ENCODE measurements at regions not wholly inside any gene's neighbourhood (a gene's known extent, or its start where the extent isn't known, plus 50 kb on each side); places are given as distances from the start of the nearest gene placed in this dataset.

DNA sequence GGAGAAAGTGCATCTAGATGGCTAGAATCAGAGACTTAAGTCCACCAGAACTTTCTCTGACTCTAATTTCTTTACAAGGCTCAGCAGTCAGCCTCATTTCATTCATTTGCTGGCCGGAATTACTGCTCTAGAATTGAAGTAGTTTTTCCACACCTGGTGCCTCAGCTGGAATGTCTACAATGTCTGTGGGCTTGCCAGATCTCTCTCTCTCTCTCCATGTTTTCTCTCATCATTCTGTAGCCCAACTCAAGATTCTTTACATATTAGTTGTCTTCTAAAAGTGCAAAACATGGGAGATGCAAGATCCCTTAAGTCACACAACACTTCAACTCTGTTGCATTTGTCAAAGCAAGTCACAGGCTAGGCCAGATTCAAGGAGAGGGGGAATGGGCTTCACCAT lies 103.9 kb upstream of the TAF11L2 start:
- no peaks in the 10 kb centered on the region for H3K27me3 ChIP-seq (ENCODE audit: control insufficient read depth, insufficient read depth, low read length)
- DNase-seq (ENCODE audit: low read depth): no peak
- H3K4me3 ChIP-seq (ENCODE audit: low read depth, low read length): no peak overlapping the region
- ChIA-PET CTCF (no interaction called here), POLR2A (no interaction called here)
- TF ChIP-seq, protein P1, sequence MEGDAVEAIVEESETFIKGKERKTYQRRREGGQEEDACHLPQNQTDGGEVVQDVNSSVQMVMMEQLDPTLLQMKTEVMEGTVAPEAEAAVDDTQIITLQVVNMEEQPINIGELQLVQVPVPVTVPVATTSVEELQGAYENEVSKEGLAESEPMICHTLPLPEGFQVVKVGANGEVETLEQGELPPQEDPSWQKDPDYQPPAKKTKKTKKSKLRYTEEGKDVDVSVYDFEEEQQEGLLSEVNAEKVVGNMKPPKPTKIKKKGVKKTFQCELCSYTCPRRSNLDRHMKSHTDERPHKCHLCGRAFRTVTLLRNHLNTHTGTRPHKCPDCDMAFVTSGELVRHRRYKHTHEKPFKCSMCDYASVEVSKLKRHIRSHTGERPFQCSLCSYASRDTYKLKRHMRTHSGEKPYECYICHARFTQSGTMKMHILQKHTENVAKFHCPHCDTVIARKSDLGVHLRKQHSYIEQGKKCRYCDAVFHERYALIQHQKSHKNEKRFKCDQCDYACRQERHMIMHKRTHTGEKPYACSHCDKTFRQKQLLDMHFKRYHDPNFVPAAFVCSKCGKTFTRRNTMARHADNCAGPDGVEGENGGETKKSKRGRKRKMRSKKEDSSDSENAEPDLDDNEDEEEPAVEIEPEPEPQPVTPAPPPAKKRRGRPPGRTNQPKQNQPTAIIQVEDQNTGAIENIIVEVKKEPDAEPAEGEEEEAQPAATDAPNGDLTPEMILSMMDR (IDR thresholded peaks at IDR 0.05; ENCODE audit: insufficient read depth, low read depth, low read length): no peak
- H3K36me3 ChIP-seq (ENCODE audit: control insufficient read depth, insufficient read depth, low read length): no peaks in the 10 kb centered on the region

DNA sequence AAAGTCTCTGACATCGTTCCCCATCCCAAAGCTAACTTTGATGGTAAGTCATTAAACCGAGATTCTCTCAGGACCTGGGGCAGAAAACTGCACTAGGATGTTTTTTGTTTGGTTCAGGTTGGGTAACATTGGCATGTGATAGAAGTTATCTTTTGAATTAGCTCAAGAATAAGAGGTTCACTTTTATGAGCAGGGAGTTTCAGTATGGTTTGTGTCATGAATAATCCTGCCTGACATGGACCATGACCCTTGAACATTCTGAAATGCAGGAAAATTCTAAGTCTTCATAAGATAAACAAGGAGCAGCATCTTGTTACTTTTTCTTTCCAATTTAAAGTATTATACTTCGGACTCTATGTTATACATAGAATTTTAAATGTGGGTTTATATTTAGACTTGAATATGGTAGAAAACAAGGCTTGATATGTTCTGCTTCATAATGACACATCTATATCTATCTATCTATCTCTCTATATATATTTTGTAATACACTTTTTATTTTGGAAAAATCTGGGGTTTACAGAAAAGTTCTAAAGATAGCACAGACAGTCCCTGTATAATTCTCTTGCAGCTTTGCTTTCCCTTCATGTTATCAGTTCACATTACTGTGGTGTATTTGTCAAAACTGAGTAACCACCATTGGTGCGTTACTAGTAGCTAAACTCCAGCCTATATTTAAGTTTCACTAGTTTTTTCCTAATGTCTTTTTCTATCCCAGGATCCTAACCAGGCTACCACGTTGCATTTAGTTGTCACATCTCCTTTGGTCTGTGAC lies 102.7 kb upstream of the TAF11L2 start:
- Histone ChIP-seq H3K36me3 (ENCODE audit: control insufficient read depth, insufficient read depth, low read length) (no peaks in the 10 kb centered on the region), H3K4me3 (ENCODE audit: low read depth, low read length) (no peak overlapping the region), H3K27me3 (ENCODE audit: control insufficient read depth, insufficient read depth, low read length) (peaks cover 2% of the 10 kb centered on the region; the same call in 1 of the 2 replicates)
- ChIA-PET POLR2A (no interaction called here), CTCF (interaction anchor here (0.8 to 1.8 kb wide), 4 partner anchors 8 to 179 kb away, joined by 3 to 4 read pairs (median 4); no protein-coding TSS in a partner anchor)
- no peak for DNase-seq (ENCODE audit: low read depth)
- TF ChIP-seq, protein P1 (IDR thresholded peaks at IDR 0.05; ENCODE audit: insufficient read depth, low read depth, low read length): no peak

DNA sequence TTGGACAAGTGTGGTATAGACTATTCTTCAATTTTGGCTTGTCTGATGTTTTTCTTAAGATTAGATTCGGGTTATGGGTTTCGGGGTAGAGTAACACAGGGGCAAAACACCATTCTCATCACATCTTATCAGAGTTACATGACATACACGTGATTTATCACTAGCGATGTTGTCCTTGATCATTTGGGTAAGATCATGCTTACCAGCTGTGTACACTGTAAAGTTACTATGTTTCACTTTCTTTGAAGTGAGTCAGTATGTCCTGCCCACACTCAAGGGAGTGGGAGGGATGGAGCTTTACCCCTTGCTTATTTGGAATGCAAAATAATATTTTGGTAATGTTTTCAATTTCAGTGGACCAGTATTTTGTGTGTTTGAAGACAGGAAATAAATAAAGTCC lies 101.8 kb upstream of the TAF11L2 start:
- Histone ChIP-seq H3K27me3 (ENCODE audit: control insufficient read depth, insufficient read depth, low read length) (peaks cover 9% of the 10 kb centered on the region), H3K36me3 (ENCODE audit: control insufficient read depth, insufficient read depth, low read length) (no peaks in the 10 kb centered on the region), H3K4me3 (ENCODE audit: low read depth, low read length) (no peak overlapping the region)
- TF ChIP-seq, protein P1 (IDR thresholded peaks at IDR 0.05; ENCODE audit: insufficient read depth, low read depth, low read length): no peak
- POLR2A ChIA-PET: no interaction called here
- CTCF ChIA-PET: interaction anchor here (1.5 to 1.8 kb wide), 2 partner anchors 16 to 180 kb away, joined by 3 to 4 read pairs; no protein-coding TSS in a partner anchor
- DNase-seq (ENCODE audit: low read depth): no peak

DNA sequence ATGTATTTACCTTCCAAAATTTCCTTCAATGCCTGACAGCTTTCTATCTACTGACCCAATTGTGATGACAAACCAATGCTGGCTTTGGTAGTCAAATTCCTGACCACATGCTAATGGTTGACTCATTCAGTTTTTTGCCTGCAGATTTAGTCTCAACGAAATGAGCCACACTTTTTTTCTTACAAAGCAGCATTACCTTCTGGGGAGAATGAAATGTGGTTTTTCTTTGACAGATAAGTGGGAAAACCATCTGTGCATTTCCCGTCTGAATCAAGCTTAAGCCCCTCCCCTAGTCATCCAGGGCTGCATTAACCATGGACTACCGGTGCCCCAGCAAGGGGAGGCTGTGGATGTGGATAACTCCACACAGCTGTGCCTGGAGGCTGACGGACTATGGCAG lies 99.6 kb upstream of the TAF11L2 start:
- ChIA-PET CTCF (no interaction called here), POLR2A (no interaction called here)
- Histone ChIP-seq H3K36me3 (ENCODE audit: control insufficient read depth, insufficient read depth, low read length) (no peaks in the 10 kb centered on the region), H3K27me3 (ENCODE audit: control insufficient read depth, insufficient read depth, low read length) (peaks cover 20% of the 10 kb centered on the region), H3K4me3 (ENCODE audit: low read depth, low read length) (no peak overlapping the region)
- TF ChIP-seq, protein P1 (IDR thresholded peaks at IDR 0.05; ENCODE audit: insufficient read depth, low read depth, low read length): no peak
- peak; percentile 38 for DNase-seq (ENCODE audit: low read depth)

DNA sequence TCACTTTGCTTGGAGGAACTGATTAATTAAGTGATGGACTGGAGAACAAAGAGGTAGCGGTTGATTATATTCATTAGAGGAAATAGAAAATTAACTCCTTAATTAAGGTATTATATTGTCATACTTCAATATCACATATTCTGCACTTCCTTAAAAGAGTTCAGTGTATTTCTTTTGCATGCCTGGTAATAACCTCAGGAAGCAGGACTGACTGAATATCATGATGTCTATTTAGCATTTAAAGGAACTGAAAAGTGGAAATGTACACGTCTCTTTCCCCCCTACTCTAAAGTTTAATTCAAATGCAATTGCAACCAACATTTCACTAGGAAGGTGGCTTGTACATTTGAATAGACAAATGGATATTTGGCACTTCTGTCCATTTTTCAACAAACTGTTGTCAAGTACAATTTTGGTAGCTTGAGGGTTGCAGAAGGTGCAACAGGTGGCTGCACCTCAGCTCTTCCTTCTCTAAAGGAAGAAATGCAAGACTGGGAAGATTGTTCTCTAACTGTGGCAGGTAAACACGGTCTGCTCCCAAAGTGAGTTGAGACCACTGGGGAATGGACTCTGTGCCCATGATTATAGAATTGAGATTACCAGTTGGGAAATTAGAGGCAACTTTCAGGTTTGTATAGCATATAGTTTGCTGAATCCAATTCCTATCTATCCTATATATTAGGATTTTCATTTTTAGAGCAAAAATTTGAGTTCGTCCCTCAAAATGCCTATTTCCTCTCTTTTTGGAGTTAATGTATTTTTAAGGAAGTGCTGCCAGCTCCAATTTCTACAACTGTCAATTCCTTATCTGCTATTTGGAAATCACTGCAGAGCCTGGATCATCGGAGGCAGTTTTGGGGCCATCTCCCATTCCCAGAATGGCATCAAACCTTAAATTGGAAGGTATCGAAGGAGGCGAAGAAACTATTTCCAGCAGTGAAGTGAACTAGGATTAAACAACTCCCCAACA lies 98.9 kb upstream of the TAF11L2 start:
- no peaks in the 10 kb centered on the region for H3K36me3 ChIP-seq (ENCODE audit: control insufficient read depth, insufficient read depth, low read length)
- TF ChIP-seq, protein P1 (IDR thresholded peaks at IDR 0.05; ENCODE audit: insufficient read depth, low read depth, low read length): no peak
- DNase-seq (ENCODE audit: low read depth): no peak
- peaks cover 23% of the 10 kb centered on the region for H3K27me3 ChIP-seq (ENCODE audit: control insufficient read depth, insufficient read depth, low read length)
- ChIA-PET POLR2A (no interaction called here), CTCF (interaction anchor here (1.5 kb wide), 1 partner anchor 13 kb away, joined by 4 read pairs; no protein-coding TSS in a partner anchor)
- H3K4me3 ChIP-seq (ENCODE audit: low read depth, low read length): no peak overlapping the region

All from BJ (cell line).